GM12864 (cell line): ENCODE measurements at regions not wholly inside any gene's neighbourhood (a gene's known extent, or its start where the extent isn't known, plus 50 kb on each side); places are given as distances from the start of the nearest gene placed in this dataset.
"Not testable (repeated sequence)": the region's sequence is repeated elsewhere in the genome, so short reads cannot be mapped to it uniquely, and the experiment has no call there.

Source experiments
- DNase-seq: peaks from one replicate; pipeline ENCODE4 v3.0.0-alpha.2; 2011; ENCODE audit warnings: low read depth
- H3K4me3 ChIP-seq: 2 replicates; pipeline ENCODE4 v1.5.1; 2011; ENCODE audit warnings: mild to moderate bottlenecking, low read depth, low read length, control low read depth
- TF ChIP-seq, protein P1 (sequence below): IDR thresholded peaks from 2 replicates; pipeline ENCODE4 v1.5.1; 2011; ENCODE audit warnings: low read depth, mild to moderate bottlenecking, moderate library complexity, low read length, control low read depth, inconsistent platforms; ENCODE audit errors: missing control alignments

DNA sequence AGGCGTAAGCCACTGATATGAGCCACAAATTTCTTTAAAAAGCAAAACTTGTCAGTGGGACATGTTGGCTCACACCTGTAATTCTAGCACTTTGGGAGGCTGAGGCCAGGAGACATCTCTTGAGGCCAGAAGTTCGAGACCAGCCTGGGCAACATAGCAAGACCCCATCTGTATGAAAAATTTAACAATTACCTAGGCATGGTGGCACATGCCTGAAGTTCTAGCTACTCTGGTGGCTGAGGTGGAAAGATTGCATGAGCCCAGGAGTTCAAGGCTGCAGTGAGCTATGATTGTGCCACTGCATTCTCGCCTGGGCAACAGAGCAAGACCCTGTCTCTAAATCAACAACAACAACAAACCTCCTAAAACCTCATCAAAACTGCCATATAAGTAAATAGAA is 147.6 kb upstream of the BARHL2 start:
- no peak overlapping the region for H3K4me3 ChIP-seq
- DNase-seq, result no peak
- TF ChIP-seq, protein P1, sequence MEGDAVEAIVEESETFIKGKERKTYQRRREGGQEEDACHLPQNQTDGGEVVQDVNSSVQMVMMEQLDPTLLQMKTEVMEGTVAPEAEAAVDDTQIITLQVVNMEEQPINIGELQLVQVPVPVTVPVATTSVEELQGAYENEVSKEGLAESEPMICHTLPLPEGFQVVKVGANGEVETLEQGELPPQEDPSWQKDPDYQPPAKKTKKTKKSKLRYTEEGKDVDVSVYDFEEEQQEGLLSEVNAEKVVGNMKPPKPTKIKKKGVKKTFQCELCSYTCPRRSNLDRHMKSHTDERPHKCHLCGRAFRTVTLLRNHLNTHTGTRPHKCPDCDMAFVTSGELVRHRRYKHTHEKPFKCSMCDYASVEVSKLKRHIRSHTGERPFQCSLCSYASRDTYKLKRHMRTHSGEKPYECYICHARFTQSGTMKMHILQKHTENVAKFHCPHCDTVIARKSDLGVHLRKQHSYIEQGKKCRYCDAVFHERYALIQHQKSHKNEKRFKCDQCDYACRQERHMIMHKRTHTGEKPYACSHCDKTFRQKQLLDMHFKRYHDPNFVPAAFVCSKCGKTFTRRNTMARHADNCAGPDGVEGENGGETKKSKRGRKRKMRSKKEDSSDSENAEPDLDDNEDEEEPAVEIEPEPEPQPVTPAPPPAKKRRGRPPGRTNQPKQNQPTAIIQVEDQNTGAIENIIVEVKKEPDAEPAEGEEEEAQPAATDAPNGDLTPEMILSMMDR, result no peak

DNA sequence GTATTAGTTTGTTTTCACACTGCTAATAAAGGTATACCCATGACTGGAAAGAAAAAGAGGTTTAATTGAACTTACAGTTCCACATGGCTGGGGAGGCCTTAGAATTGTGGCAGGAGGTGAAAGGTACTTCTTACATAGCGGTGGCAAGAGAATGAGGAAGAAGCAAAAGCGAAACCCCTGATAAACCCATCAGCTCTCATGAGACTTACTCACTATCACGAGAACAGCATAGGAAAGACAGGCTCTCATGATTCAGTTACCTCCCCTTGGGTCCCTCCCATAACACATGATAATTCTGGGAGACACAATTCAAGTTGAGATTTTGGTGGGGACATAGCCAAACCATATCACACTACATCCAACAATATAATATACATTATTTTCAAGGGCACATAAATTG is 145.7 kb upstream of the BARHL2 start:
- TF ChIP-seq, protein P1, result no peak
- DNase-seq, result no peak
- no peak overlapping the region for H3K4me3 ChIP-seq

DNA sequence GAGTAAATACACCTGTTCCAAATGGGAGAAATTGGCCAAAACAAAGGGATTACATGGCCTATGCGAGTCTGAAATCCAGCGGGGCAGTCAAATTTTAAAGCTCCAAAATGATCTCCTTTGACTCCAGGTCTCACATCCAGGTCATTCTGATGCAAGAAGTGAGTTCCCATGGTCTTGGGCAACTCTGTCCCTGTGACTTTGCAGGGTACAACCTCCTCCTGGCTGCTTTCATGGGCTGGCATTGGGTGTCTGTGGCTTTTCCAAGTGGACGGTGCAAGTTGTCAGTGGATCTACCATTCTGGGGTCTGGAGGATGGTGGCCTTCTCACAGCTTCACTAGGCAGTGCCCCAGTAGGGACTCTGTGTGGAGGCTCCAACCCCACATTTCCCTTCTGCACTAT is 144.3 kb upstream of the BARHL2 start:
- not testable (repeated sequence) for H3K4me3 ChIP-seq, DNase-seq

DNA sequence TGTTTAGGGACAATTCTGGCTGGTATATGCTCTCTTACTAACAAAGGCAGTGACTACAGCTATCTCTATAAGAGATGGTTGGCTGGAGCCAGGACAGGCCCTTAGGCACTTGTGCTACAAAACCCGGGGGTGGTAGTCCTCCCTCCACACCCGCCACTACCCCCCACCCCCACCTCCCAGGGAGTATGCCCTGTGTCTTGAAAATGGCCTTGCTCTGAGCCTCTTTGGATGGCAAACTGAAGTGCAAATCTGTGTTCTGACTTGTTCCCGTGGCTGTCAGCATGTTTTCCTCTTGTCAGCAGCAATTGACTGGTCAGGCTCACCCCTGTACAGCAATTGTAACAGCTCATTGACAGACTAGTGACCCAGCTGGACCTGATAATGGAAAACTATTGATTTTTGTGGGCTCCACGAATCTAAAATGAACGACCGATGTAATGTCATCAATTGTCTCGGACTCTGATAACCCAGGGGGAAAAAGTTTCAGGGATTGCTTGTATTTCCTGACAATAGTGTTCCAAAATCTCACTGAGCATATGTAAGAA is 139.4 kb upstream of the BARHL2 start:
- no peak for DNase-seq
- TF ChIP-seq, protein P1, result no peak
- no peak overlapping the region for H3K4me3 ChIP-seq

DNA sequence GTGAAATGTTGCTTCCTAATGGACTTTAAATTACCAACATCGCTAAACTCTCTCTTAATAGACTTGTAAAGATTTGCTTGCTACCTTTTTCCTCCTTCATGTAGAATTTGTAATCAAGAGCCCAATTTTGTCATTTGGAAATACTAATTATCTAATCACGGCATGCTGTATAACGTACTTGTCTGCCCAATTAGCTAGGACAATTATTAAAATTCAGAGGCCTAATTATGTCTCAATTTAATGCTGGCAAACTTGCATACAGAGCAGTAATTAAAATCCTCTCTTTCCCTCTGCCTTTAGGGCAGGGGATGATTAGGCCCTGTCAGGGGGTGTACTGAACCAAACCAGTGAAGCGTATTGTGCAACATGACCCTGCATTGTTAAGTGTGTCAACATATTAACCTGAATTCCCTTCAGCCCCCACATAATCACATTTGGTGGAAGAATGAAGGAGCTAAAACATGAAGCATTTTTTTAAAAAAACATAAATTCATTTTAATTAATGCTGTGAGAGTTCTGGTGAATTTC is 137.4 kb upstream of the BARHL2 start:
- DNase-seq, result no peak
- TF ChIP-seq, protein P1, result no peak
- H3K4me3 ChIP-seq, result no peak overlapping the region

DNA sequence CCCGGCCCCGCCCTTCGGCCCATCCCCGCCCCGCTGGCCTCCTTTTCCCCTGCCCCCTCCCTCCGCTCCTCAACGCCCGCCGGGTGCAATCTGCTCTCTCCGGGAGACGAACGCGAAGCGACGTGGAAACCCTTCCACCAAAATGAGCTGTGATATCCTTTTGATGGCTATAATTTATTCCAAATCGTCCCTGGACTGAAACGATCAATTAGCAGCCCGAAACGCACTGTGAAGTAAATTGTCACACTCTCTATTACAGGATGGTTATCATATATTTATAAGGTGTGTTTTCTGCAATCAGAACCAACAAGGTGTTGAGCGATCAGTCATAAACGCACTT is 134.6 kb upstream of the BARHL2 start:
- peak overlapping the region; percentile 27; the same call in 1 of the 2 replicates for H3K4me3 ChIP-seq
- DNase-seq, result no peak
- TF ChIP-seq, protein P1, result no peak

DNA sequence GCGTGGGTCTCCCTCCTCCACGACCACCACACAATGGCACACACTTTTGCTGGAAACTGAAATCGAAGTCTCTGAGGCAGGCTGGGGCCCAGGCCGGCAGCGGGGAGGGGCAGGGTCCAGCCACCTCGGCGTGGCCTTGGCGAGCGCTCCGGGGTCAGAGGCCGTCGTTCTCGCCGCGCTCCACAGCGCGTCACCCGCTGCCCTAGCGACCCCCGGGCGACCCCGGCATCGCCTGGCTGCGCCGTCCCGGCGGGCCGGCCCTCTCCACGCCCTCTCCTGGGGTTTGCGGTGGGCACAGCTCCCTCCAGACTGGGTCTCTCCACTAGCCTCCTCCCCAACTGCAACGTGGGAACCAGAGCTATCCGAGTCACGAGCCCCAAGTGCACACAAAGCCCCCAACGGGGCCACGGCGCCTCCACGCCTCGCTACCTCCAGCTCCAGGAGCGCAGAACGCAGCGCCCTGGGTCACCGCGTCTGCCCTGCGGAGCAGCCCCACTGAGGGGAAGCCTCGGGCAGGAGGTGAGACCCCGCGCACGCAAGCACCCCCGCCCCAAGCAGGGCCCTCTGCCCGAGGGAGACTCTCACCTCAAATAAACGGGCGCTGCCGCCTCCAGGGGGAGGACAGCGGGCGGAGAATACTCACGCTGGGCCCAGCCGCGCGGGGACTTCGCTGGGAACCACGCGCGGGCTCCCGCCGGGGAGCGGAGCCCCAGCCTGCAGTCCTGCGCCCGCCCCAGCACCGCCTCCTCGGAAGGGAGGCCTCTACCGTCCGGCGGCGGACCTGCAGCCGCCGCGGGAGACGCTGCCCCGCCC is 134.0 kb upstream of the BARHL2 start:
- peak overlapping the region; percentile 54 for H3K4me3 ChIP-seq
- TF ChIP-seq, protein P1, result peak; percentile 60
- peak; percentile 18 for DNase-seq
